SK-N-SH (cell line): ENCODE measurements at regions not wholly inside any gene's neighbourhood (a gene's known extent, or its start where the extent isn't known, plus 50 kb on each side); places are given as distances from the start of the nearest gene placed in this dataset.

Source experiments
- CTCF ChIA-PET: fragments of 300-600, 350-600 bp; formaldehyde crosslinking; extraction: SDS; loops from one replicate; lab custom pipeline; 2021; lab: Yijun Ruan, JAX
- POLR2A ChIA-PET: fragments of 350-600 bp; sonication (Branson Sonifier 250); formaldehyde crosslinking; extraction: SDS; loops from one replicate; lab custom pipeline; 2020; ENCODE audit warnings: antibody characterized with exemption, inconsistent platforms; lab: Yijun Ruan, JAX
- DNase-seq: peaks from one replicate; pipeline ENCODE4 v3.0.0; 2012
- H2AFZ ChIP-seq: fragments of 200-600 bp; sonication (generic); 2 replicates; pipeline ENCODE4 v1.8.1; 2016; ENCODE audit warnings: antibody characterized with exemption, mild to moderate bottlenecking, low read depth
- H3F3A ChIP-seq: fragments of 200-600 bp; sonication (generic); replicated peaks from 2 replicates; pipeline ENCODE3; 2016; ENCODE audit warnings: antibody characterized with exemption, mild to moderate bottlenecking; ENCODE audit not compliant: insufficient read depth
- H3K27ac ChIP-seq, 2 experiments: fragments of 200-500 bp in 1 of 2; fragments of 200-600 bp in 1 of 2; sonication (Bioruptor generic) in 1 of 2; sonication (generic), shearing (Covaris generic) in 1 of 2; 2 replicates each; pipeline versions ENCODE4 v1.5.1 to v1.6.1; 2014 to 2016; ENCODE audit warnings: low read depth in 2 of 2, inconsistent platforms in 1 of 2, low read length in 1 of 2, mild to moderate bottlenecking in 1 of 2, mixed read lengths in 1 of 2
- H3K27me3 ChIP-seq: fragments of 200-600 bp; sonication (generic), shearing (Covaris generic); 2 replicates; pipeline ENCODE4 v1.6.1; 2016; ENCODE audit warnings: mixed run types; ENCODE audit not compliant: insufficient read depth
- H3K36me3 ChIP-seq, 2 experiments: fragments of 200-500 bp in 1 of 2; fragments of 200-600 bp in 1 of 2; sonication (Bioruptor generic) in 1 of 2; sonication (generic) in 1 of 2; replicated peaks in 1 of 2; 2 replicates each; pipeline versions ENCODE3 to v1.5.1; 2014 to 2016; ENCODE audit warnings: low read length in 1 of 2, mild to moderate bottlenecking in 1 of 2; ENCODE audit not compliant: insufficient read depth in 2 of 2, control insufficient read depth in 1 of 2
- H3K4me1 ChIP-seq, 2 experiments: fragments of 200-500 bp in 1 of 2; fragments of 200-600 bp in 1 of 2; sonication (Bioruptor generic) in 1 of 2; sonication (generic), shearing (Covaris generic) in 1 of 2; 2 replicates each; pipeline versions ENCODE4 v1.5.1 to v1.6.1; 2014 to 2016; ENCODE audit warnings: low read depth in 1 of 2, low read length in 1 of 2, mixed run types in 1 of 2; ENCODE audit not compliant: insufficient read depth in 2 of 2, control insufficient read depth in 1 of 2
- H3K4me2 ChIP-seq: fragments of 200-600 bp; sonication (generic), shearing (Covaris generic); 2 replicates; pipeline ENCODE4 v1.6.1; 2017; ENCODE audit warnings: mixed run types
- H3K4me3 ChIP-seq, 2 experiments: fragments of 200-500 bp in 1 of 2; fragments of 200-600 bp in 1 of 2; sonication (Bioruptor generic) in 1 of 2; sonication (generic), shearing (Covaris generic) in 1 of 2; 2 replicates each; pipeline versions ENCODE4 v1.5.1 to v1.8.1; 2014 to 2016; ENCODE audit warnings: low read depth in 2 of 2, inconsistent platforms in 1 of 2, low read length in 1 of 2, mild to moderate bottlenecking in 1 of 2, mixed read lengths in 1 of 2, moderate library complexity in 1 of 2
- H3K79me2 ChIP-seq: fragments of 200-600 bp; sonication (generic); 2 replicates; pipeline ENCODE4 v1.8.1; 2017; ENCODE audit warnings: mild to moderate bottlenecking; ENCODE audit not compliant: insufficient read depth
- H3K9ac ChIP-seq: fragments of 200-600 bp; sonication (generic); 2 replicates; pipeline ENCODE4 v1.6.1; 2017; ENCODE audit warnings: mixed run types
- H3K9me2 ChIP-seq: fragments of 200-600 bp; sonication (generic); 2 replicates; pipeline ENCODE4 v1.6.1; 2017; ENCODE audit warnings: mixed run types
- H3K9me3 ChIP-seq: fragments of 200-600 bp; sonication (generic); 2 replicates; pipeline ENCODE4 v1.6.1; 2017; ENCODE audit warnings: mixed run types, mild to moderate bottlenecking, moderate library complexity
- H4K20me1 ChIP-seq: fragments of 200-600 bp; sonication (generic); 2 replicates; pipeline ENCODE4 v1.6.1; 2017; ENCODE audit warnings: mild to moderate bottlenecking, mixed run types; ENCODE audit not compliant: insufficient read depth
- CHD2 ChIP-seq: fragments of 150-350 bp; IDR thresholded peaks from 2 replicates; pipeline ENCODE4 v1.6.1; 2018; ENCODE audit warnings: low read length; ENCODE audit not compliant: partially characterized antibody
- CTCF ChIP-seq: fragments of 200-600 bp; sonication (generic); IDR thresholded peaks from 2 replicates; pipeline ENCODE4 v1.6.1; 2017; ENCODE audit warnings: antibody characterized with exemption, mild to moderate bottlenecking, moderate library complexity
- FOXM1 ChIP-seq: IDR thresholded peaks from 2 replicates; pipeline ENCODE4 v1.4.0; 2012; ENCODE audit warnings: low read depth, mild to moderate bottlenecking
- GABPA ChIP-seq: IDR thresholded peaks from 2 replicates; pipeline ENCODE4 v1.4.0; 2012; ENCODE audit warnings: low read depth, mild to moderate bottlenecking
- IRF3 ChIP-seq: fragments of 150-350 bp; IDR thresholded peaks from 2 replicates; pipeline ENCODE4 v1.6.1; 2016; ENCODE audit warnings: mild to moderate bottlenecking, low read depth, low read length
- JUND ChIP-seq: IDR thresholded peaks from 2 replicates; pipeline ENCODE4 v1.4.0; 2012
- MEF2A ChIP-seq: IDR thresholded peaks from 2 replicates; pipeline ENCODE4 v1.4.0; 2012; ENCODE audit warnings: low read depth, borderline replicate concordance
- NFIC ChIP-seq: IDR thresholded peaks from 2 replicates; pipeline ENCODE4 v1.4.0; 2012; ENCODE audit warnings: borderline replicate concordance
- NRF1 ChIP-seq: IDR thresholded peaks from 2 replicates; pipeline ENCODE4 v1.6.1; 2012; ENCODE audit warnings: low read depth, mild to moderate bottlenecking, low read length
- PBX3 ChIP-seq: IDR thresholded peaks from 2 replicates; pipeline ENCODE4; 2012
- POLR2AphosphoS5 ChIP-seq: IDR thresholded peaks from 2 replicates; pipeline ENCODE4 v1.6.1; 2012; ENCODE audit warnings: low read depth, low read length
- TAF1 ChIP-seq: IDR thresholded peaks from 2 replicates; pipeline ENCODE4 v1.6.1; 2012; ENCODE audit warnings: low read depth, mild to moderate bottlenecking, low read length, moderate library complexity, borderline replicate concordance
- TCF12 ChIP-seq: IDR thresholded peaks from 2 replicates; pipeline ENCODE4 v1.4.0; 2012
- TEAD4 ChIP-seq: IDR thresholded peaks from 2 replicates; pipeline ENCODE4 v1.4.0; 2012; ENCODE audit warnings: mild to moderate bottlenecking, borderline replicate concordance; ENCODE audit not compliant: insufficient read depth
- ZBTB33 ChIP-seq: IDR thresholded peaks from 2 replicates; pipeline ENCODE4 v1.4.0; 2012; ENCODE audit warnings: low read depth, borderline replicate concordance
- whole genome bisulfite sequencing: methylation state at CpG from one replicate; pipeline ENCODE4 v1.1.6; 2017; ENCODE audit warnings: low lambda C conversion rate; 5-methylcytosine and 5-hydroxymethylcytosine counted together

GRCh38 chr3:190768891-190769290 lies 93.6 kb downstream of the GMNC start:
- no peak for TF ChIP-seq PBX3
- no peak for TF ChIP-seq IRF3
- TF ChIP-seq NFIC: no peak
- no peak for TF ChIP-seq CHD2
- no peak for TF ChIP-seq MEF2A
- no peak for TF ChIP-seq TAF1
- no peak for TF ChIP-seq ZBTB33
- no peaks in the 10 kb centered on the region for H3K9me2 ChIP-seq
- no peak for DNase-seq
- no peak overlapping the region for H3K4me3 ChIP-seq
- CTCF ChIA-PET: no interaction called here
- H3K36me3 ChIP-seq: no peaks in the 10 kb centered on the region
- H3F3A ChIP-seq: no peaks in the 10 kb centered on the region
- no peaks in the 10 kb centered on the region for H4K20me1 ChIP-seq
- POLR2A ChIA-PET: no interaction called here
- H3K27me3 ChIP-seq: no peaks in the 10 kb centered on the region; the same call in 1 of the 2 replicates
- no peaks in the 10 kb centered on the region for H3K9me3 ChIP-seq
- WGBS: 5% methylated on average over 3 of the region's 3 CpGs
- no peak overlapping the region for H2AFZ ChIP-seq
- H3K4me1 ChIP-seq: no peaks in the 10 kb centered on the region
- no peak overlapping the region for H3K9ac ChIP-seq
- H3K79me2 ChIP-seq: no peaks in the 10 kb centered on the region
- no peak overlapping the region for H3K27ac ChIP-seq
- no peak overlapping the region for H3K4me2 ChIP-seq

- no peak overlapping the region for H2AFZ ChIP-seq
- H3K27ac ChIP-seq: no peak overlapping the region
- no peak for DNase-seq
- no peaks in the 10 kb centered on the region for H4K20me1 ChIP-seq
- H3K27me3 ChIP-seq: no peaks in the 10 kb centered on the region; the same call in none of the 2 replicates
- no peaks in the 10 kb centered on the region for H3K9me2 ChIP-seq
- no peaks in the 10 kb centered on the region for H3K9me3 ChIP-seq
- CTCF ChIA-PET: no interaction called here
- no peak overlapping the region for H3K4me2 ChIP-seq
- 24% methylated on average over 2 of the region's 2 CpGs for WGBS
- H3K9ac ChIP-seq: no peak overlapping the region
- H3K4me3 ChIP-seq: no peak overlapping the region
- no peaks in the 10 kb centered on the region for H3K79me2 ChIP-seq
- H3F3A ChIP-seq: no peaks in the 10 kb centered on the region
- no peak for TF ChIP-seq FOXM1
- TF ChIP-seq GABPA: no peak
- TF ChIP-seq TCF12: no peak
- TF ChIP-seq IRF3: no peak
- TF ChIP-seq JUND: no peak
- TF ChIP-seq TAF1: no peak
- TF ChIP-seq POLR2AphosphoS5: no peak
- no peak for TF ChIP-seq TEAD4
- TF ChIP-seq CTCF: no peak
- TF ChIP-seq NRF1: no peak
- H3K36me3 ChIP-seq: no peaks in the 10 kb centered on the region
- H3K4me1 ChIP-seq: no peaks in the 10 kb centered on the region
- POLR2A ChIA-PET: no interaction called here
Measured at GRCh38 chr3:190767851-190768250, 94.6 kb downstream of the GMNC start.
